Progenitor cell of endocrine pancreas (in vitro differentiated cells): ENCODE measurements at regions not wholly inside any gene's neighbourhood (a gene's known extent, or its start where the extent isn't known, plus 50 kb on each side); places are given as distances from the start of the nearest gene placed in this dataset.

ENCODE experiments used
- DNase-seq: peaks from one replicate; pipeline ENCODE4 v3.0.0; 2021; ENCODE audit warnings: low spot score; ENCODE audit not compliant: unreplicated experiment
- H3K27ac Mint-ChIP-seq: 2 replicates; pipeline ENCODE4 v1.8.0; 2021; ENCODE audit warnings: mild to moderate bottlenecking, moderate library complexity, mixed read lengths
- H3K27me3 Mint-ChIP-seq: 2 replicates; pipeline ENCODE4 v1.8.0; 2021; ENCODE audit warnings: mixed read lengths
- H3K36me3 Mint-ChIP-seq: 2 replicates; pipeline ENCODE4 v1.8.0; 2022; ENCODE audit warnings: mixed read lengths; ENCODE audit not compliant: insufficient read depth
- H3K4me1 Mint-ChIP-seq: 2 replicates; pipeline ENCODE4 v1.8.0; 2021; ENCODE audit warnings: low read depth, mixed read lengths
- H3K4me3 Mint-ChIP-seq: 2 replicates; pipeline ENCODE4 v1.8.0; 2021; ENCODE audit warnings: low read depth, mild to moderate bottlenecking, moderate library complexity, mixed read lengths
- H3K9me3 Mint-ChIP-seq: 2 replicates; pipeline ENCODE4 v1.8.0; 2021; ENCODE audit warnings: low read depth, mixed read lengths
- CTCF ChIP-seq: fragments of 200-600 bp; sonication (generic); IDR thresholded peaks from one replicate; pipeline ENCODE4 v1.5.0; 2021; ENCODE audit warnings: antibody characterized with exemption, mild to moderate bottlenecking; ENCODE audit not compliant: unreplicated experiment

- Mint-ChIP-seq H3K9me3 (no peaks in the 10 kb centered on the region), H3K4me1 (peaks cover 21% of the 10 kb centered on the region), H3K27me3 (peaks cover 27% of the 10 kb centered on the region), H3K4me3 (no peak overlapping the region), H3K27ac (no peak overlapping the region), H3K36me3 (no peaks in the 10 kb centered on the region)
- no peak for DNase-seq
- TF ChIP-seq CTCF = no peak
These were observed 224.7 kb upstream of the IRX3 start for GRCh38 chr16:54511222-54511731.

GRCh38 chr16:54510685-54511221 is 224.2 kb upstream of the IRX3 start:
- Mint-ChIP-seq H3K36me3 (no peaks in the 10 kb centered on the region), H3K27ac (no peak overlapping the region), H3K4me1 (peaks cover 24% of the 10 kb centered on the region), H3K4me3 (no peak overlapping the region), H3K27me3 (peaks cover 27% of the 10 kb centered on the region), H3K9me3 (no peaks in the 10 kb centered on the region)
- DNase-seq = no peak
- TF ChIP-seq CTCF = no peak

- H3K27ac Mint-ChIP-seq = no peak overlapping the region
- no peak for TF ChIP-seq CTCF
- no peak for DNase-seq
- H3K36me3 Mint-ChIP-seq = no peaks in the 10 kb centered on the region
- no peaks in the 10 kb centered on the region for H3K9me3 Mint-ChIP-seq
- H3K4me1 Mint-ChIP-seq = peaks cover 25% of the 10 kb centered on the region
- no peak overlapping the region for H3K4me3 Mint-ChIP-seq
- peaks cover 38% of the 10 kb centered on the region for H3K27me3 Mint-ChIP-seq
These were observed 222.9 kb upstream of the IRX3 start for GRCh38 chr16:54509456-54509855.

GRCh38 chr16:54508351-54508750 is 221.8 kb upstream of the IRX3 start:
- Mint-ChIP-seq H3K27ac (peak overlapping the region; percentile 42), H3K4me1 (peaks cover 27% of the 10 kb centered on the region), H3K9me3 (no peaks in the 10 kb centered on the region), H3K27me3 (peaks cover 46% of the 10 kb centered on the region), H3K4me3 (no peak overlapping the region), H3K36me3 (no peaks in the 10 kb centered on the region)
- no peak for DNase-seq
- TF ChIP-seq CTCF = no peak

- H3K36me3 Mint-ChIP-seq = no peaks in the 10 kb centered on the region
- DNase-seq = no peak
- no peaks in the 10 kb centered on the region for H3K9me3 Mint-ChIP-seq
- H3K27me3 Mint-ChIP-seq = peaks cover 52% of the 10 kb centered on the region
- peaks cover 26% of the 10 kb centered on the region for H3K4me1 Mint-ChIP-seq
- peak overlapping the region; percentile 4 for H3K4me3 Mint-ChIP-seq
- no peak overlapping the region for H3K27ac Mint-ChIP-seq
- no peak for TF ChIP-seq CTCF
These were observed 220.3 kb upstream of the IRX3 start for GRCh38 chr16:54506741-54507500.
